Anterior cingulate cortex (tissue), 58 donors: ENCODE measurements at regions not wholly inside any gene's neighbourhood (a gene's known extent, or its start where the extent isn't known, plus 50 kb on each side); places are given as distances from the start of the nearest gene placed in this dataset.

Experiments
- DNase-seq, 58 donors: peaks; one replicate each; lab custom pipeline; 2025; lab: John Stamatoyannopoulos, UW

- DNase-seq: peak in 48 of 58 donors; percentile 0 to 65 (median 22)
Observed at GRCh38 chr18:68623342-68623741, 91.6 kb downstream of the TMX3 start.

DNA sequence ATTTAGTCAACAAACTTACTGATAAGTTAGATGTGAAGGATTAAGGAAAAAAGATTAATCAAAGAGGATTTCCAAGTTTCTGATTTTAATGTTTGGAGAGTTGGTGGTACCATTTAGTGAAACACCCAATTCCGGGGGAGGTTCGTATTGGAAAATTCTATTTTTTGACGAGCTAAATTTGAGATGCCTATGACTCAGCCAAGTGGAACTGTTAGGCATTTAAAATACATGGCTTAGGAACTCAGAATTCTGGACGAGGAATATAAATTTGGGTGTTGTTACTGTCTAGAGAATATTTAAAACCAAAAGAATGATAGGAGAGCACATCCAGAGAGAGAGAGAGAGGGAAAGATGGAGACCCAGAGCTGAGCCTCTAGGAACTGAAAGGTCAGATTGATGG, 103.6 kb downstream of the TMX3 start:
- peak in 1 of 58 donors; percentile 26 for DNase-seq

GRCh38 chr18:68608851-68609490, 105.9 kb downstream of the TMX3 start:
- no peak for DNase-seq

- DNase-seq: no peak
Observed at GRCh38 chr18:68607852-68608251, 107.1 kb downstream of the TMX3 start.

- DNase-seq: no peak
Observed at GRCh38 chr18:68604256-68604655, 110.7 kb downstream of the TMX3 start.

DNA sequence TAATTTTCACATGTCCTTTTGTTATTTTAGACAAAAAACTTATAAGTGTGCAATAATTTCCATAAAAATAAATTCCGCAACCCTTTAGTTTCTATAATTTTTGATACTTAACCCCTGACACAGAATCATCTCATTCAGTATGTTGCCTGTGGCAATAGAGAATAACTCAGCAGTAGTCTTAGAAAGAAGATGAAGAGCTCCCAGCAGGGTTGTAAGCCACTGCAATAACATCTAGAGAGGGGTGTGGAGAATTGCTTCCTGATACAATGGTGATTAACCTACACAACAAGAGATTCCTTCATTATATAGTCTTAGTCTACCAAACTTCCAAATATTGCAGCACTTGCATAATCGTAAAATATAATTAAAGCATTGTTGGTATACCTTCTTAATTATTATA, 118.9 kb downstream of the TMX3 start:
- no peak for DNase-seq

- DNase-seq: no peak
Observed at GRCh38 chr18:68588169-68588568, 126.7 kb downstream of the TMX3 start.

- DNase-seq: no peak
Observed at GRCh38 chr18:68583685-68584084, 131.2 kb downstream of the TMX3 start.

DNA sequence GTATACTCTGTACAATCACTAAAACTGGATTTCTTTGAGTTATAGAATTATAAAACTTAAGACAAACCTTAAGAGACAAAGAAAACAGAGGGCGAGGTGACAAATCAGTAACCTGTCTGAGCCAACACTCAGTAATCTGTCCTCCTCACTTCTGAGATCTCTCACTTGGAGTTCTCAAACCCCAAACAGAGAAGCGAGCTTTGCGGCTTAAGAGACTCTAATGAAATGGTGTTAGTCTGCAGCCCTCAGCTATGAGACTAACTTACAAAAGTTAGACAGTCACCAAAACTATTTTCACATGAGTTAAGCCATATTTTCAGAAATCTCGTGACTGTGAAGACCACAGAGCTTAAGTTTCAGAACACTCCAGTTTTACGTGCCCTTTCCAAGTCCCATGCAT, 140.6 kb downstream of the TMX3 start:
- no peak for DNase-seq

- no peak for DNase-seq
Observed at GRCh38 chr18:68569936-68570335, 145.0 kb downstream of the TMX3 start.

DNA sequence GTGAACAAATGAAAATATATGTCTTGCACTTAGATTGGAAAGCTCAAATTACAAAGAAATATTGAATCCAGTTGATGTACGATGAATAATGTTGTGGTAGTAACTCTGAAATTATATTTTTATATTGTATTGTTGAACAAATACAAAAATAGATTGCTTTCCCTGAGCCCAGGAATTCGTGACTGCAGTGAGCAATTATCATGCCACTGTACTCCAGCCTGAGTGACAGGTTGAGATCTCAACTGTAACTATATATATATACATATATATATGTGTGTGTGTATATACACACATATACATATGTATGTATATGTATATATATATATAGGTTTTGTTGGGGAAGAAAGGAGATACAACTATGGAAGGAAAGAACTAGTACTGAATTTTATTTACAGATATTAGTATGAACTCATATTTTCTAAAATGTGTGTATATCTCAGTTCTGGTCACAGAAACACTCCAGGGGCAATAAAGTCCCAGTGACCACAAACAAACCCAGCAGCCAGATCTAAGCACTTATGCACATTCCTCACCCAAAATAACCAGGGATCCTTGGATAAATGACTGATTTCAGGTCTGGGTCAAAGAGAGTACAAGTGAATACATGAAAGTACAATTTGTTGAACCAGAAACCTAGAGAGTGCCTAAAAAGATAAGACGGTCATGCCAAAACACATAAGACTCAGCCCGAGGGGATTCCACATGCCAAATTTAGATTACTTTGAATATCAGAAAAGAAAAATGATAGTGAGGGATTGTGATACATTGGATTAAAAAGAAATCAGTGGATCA, 146.3 kb downstream of the TMX3 start:
- DNase-seq: no peak

DNA sequence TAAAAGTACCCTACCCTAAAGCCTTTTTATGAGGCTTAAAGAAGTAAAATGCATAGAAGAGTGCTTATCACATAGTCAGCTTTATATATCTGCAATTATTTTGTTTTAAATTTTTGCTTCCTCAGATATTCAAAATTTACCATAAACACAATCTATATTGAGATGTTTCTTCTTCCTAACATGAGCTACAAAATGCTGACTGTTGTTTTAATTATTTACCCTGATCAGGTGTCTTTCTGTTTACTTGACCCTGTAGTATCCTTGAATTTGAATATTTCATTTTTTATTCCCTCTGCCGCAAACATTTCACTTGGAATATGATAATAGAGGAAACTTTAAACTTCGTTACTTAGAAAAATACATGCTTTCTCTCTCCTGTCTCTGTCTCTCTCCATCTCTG, 147.9 kb downstream of the TMX3 start:
- DNase-seq: no peak

DNA sequence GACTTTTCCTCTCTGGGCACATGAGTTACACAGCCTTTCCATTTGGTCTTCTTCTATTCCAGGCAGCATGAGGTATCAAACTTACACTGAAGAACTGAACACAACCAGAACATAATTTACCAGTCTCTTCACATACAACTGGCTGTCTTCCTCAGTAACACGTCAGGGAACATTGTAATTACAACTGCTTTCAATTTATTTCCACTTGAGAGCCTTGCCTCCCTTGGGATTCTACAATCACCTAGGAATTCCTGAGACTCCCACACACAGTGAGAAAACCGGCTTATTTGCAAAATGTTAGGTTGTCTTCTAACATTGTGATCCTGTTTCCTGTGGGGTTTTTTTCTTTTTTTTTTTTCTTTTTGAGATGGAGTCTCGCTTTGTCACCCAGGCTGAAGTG, 149.9 kb downstream of the TMX3 start:
- no peak for DNase-seq

DNA sequence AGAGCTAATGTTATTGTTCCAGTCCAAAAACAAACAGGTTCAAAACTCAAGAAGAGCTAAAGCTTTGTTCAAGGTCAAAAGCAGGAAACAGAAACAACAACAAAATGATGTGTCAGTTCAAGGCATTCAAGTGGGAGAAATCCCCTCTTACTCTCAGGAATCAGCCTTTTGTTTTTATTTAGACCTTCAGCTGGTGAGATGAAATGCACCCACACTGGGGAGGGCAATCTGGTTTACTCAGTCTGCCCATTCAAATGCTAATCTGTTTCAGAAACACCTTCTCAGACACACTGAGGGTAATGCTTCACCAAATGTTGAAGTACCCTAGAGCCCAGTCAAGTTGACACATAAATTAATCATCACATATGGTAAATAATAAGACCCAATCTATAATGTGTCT, 150.6 kb downstream of the TMX3 start:
- no peak for DNase-seq

- DNase-seq: no peak
Observed at GRCh38 chr18:68560128-68560527, 154.8 kb downstream of the TMX3 start.

- DNase-seq: no peak
Observed at GRCh38 chr18:68557183-68557582, 157.7 kb downstream of the TMX3 start.

DNA sequence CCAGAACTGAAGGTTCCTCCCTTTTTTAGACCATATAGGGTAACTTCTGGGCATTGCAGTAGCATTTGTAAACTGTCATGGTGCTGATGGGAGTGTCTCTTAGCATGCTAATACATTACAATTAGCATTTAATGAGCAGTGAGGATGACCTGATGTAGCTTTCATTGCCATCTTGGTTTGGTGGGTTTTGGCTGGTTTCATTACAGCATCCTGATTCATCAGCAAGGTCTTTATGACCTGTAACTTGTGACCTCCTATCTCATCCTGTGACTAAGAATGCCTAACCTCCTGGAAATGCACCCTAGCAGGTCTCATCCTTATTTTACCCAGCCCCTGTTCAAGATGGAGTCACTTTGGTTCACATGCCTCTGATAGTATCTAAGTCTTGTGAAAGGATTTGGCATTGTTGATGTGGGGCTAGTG, 159.0 kb downstream of the TMX3 start:
- DNase-seq: no peak

DNA sequence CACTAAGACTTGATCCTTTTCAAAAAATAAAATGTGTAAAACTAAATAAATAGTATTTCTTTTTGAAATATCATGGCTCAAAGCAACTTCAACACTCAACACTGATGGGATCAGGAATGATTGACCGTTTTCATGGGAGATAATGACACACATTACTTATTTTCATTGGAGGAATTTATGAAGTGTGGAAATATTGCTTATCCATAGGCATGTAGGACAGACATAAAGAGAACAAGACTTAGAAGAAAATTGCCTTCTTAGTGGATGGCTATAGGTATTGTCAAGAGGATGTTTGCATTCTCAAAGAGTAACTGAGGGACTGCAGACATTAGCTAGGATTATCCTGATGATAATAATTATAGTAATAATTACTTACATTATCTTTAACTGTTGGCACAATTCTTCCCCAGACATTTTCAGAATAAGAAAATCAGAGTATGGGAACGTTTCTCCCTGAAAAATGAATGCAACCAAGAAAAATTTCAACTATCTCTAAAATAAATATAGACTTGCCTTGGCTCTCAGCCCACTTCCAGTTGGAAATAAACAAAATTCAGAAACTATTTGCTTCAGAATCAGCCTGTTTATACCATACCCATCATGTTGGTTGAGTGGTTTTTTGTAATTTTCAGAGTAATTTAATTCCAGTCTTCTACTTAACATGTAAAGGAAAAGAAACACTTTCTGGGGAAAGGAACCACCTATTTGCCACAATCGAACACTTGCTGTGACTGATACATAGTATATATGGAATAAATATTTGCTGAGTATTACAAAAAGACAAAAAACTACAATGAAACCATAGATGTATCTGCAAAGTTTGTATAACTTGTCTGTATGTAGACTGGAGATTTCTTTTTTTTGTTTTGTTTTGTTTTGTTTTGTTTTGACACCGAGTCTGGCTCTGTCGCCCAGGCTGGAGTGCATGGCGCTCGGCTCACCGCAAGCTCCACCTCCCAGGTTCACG, 165.7 kb downstream of the TMX3 start:
- DNase-seq: no peak

GRCh38 chr18:68543344-68543743, 171.6 kb downstream of the TMX3 start:
- DNase-seq: no peak

DNA sequence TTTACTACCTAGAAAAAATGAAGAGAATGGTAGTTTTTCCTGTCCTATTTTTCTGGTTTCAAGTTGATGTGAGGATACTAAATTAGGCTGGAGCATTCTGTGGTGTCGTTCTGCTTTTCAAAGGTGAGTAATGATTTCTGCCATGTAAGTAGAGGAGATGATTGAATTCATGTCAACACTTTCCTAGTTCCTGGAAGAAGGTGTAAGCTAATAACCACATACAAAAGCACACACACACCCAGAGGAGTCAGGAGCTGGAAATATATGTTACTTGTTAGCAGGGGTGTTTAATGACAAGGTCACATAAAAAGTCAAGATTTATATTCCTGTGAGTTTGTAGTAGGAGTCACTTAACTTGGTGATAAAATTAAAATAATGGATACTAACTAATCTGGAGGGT, 172.1 kb downstream of the TMX3 start:
- DNase-seq: no peak

- DNase-seq: no peak
Observed at GRCh38 chr18:68533641-68534040, 181.3 kb downstream of the TMX3 start.
